ENCODE measurements at regions not wholly inside any gene's neighbourhood (a gene's known extent, or its start where the extent isn't known, plus 50 kb on each side); places are given as distances from the start of the nearest gene placed in this dataset.

DNA sequence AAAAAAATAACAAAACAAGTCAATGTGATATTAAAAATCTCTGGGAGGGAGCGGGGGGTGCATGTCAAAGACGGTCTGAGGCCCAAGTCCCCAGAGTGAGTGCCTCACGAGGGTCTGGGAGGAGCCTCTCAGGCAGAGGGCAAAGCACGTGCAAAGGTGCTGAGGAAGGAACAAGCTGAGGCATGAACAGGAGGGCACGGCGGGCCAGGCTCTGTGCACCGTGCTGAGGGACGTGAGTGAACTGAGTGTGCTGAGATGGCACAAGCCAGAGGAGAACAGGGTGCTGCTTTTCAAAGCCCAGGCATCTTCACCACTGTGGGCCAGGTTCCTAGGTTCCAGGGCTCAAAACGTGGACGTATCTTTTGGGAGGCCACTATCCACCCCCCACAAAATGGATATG, 142.1 kb upstream of the PHACTR3 start:
- H3K27me3 ChIP-seq (ENCODE audit: control insufficient read depth in 2 of 2, insufficient read depth in 2 of 2, low read length in 2 of 2): peaks cover 0 to 11% of the 10 kb centered on the region in 2 experiments; a peak in 2 of 5 replicates
- BruUV-seq (replicated peaks): no TSS peak
- H3K9ac ChIP-seq (ENCODE audit: insufficient read depth in 1 of 2, low read depth in 2 of 2, low read length in 2 of 2): no peak overlapping the region
- no peak for DNase-seq (ENCODE audit: extremely low read depth in 1 of 4, low spot score in 3 of 4)
- H3K9me3 ChIP-seq (replicated peaks; ENCODE audit: control insufficient read depth, insufficient read depth, low read depth, low read length): no peaks in the 10 kb centered on the region
- WGBS (ENCODE audit: insufficient coverage, low coverage, missing lambda C conversion rate): 3% methylated on average over 10 of the region's 10 CpGs
- no peak overlapping the region for H3K4me3 ChIP-seq
- CTCF ChIA-PET (ENCODE audit: low intra/inter-chr PET ratio): no interaction called here
- POLR2A ChIA-PET: no interaction called here
- no peak overlapping the region for H3K27ac ChIP-seq (ENCODE audit: extremely low read depth, low read depth, low read length)
- no peaks in the 10 kb centered on the region for H4K20me1 ChIP-seq (replicated peaks; ENCODE audit: control insufficient read depth, insufficient read depth, low read length)
- H3K4me2 ChIP-seq (ENCODE audit: insufficient read depth, low read length): no peak overlapping the region
- no peak for TF ChIP-seq GATA2 (CRISPR knock-in tag; IDR thresholded peaks at IDR 0.05)
- no peak for TF ChIP-seq SNIP1 (IDR thresholded peaks at IDR 0.05; ENCODE audit: low read depth)
- TF ChIP-seq CHCHD3 (CRISPR knock-in tag; IDR thresholded peaks at IDR 0.05): no peak
- TF ChIP-seq HDAC6 (IDR thresholded peaks at IDR 0.05; ENCODE audit: low read depth, low read length): no peak
- TF ChIP-seq ASH1L (IDR thresholded peaks at IDR 0.05; ENCODE audit: borderline replicate concordance, low read depth, partially characterized antibody): no peak
- TF ChIP-seq, protein P1, sequence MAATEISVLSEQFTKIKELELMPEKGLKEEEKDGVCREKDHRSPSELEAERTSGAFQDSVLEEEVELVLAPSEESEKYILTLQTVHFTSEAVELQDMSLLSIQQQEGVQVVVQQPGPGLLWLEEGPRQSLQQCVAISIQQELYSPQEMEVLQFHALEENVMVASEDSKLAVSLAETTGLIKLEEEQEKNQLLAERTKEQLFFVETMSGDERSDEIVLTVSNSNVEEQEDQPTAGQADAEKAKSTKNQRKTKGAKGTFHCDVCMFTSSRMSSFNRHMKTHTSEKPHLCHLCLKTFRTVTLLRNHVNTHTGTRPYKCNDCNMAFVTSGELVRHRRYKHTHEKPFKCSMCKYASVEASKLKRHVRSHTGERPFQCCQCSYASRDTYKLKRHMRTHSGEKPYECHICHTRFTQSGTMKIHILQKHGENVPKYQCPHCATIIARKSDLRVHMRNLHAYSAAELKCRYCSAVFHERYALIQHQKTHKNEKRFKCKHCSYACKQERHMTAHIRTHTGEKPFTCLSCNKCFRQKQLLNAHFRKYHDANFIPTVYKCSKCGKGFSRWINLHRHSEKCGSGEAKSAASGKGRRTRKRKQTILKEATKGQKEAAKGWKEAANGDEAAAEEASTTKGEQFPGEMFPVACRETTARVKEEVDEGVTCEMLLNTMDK (IDR thresholded peaks at IDR 0.05; ENCODE audit: borderline replicate concordance, insufficient read depth, low read depth, low read length, poor library complexity, severe bottlenecking): no peak
- intact Hi-C loops (cut with micrococcal nuclease): no loop called here
- ATAC-seq: no peak
- H3K4me1 ChIP-seq (replicated peaks in 1 of 2; ENCODE audit: control insufficient read depth in 2 of 2, insufficient read depth in 2 of 2, low read length in 2 of 2): no peaks in the 10 kb centered on the region
- H3K79me2 ChIP-seq (ENCODE audit: control insufficient read depth, insufficient read depth, low read length): no peaks in the 10 kb centered on the region
- H2AFZ ChIP-seq (ENCODE audit: low read depth, low read length): no peak overlapping the region
- no peak for FAIRE-seq
- no peaks in the 10 kb centered on the region for H3K9me1 ChIP-seq (ENCODE audit: control insufficient read depth, insufficient read depth, low read length)
- in situ Hi-C loops (cut with MboI): no loop called here
- H3K36me3 ChIP-seq (ENCODE audit: control insufficient read depth, insufficient read depth, low read length): no peaks in the 10 kb centered on the region

All from K562 (cell line).